ENCODE measurements at regions not wholly inside any gene's neighbourhood (a gene's known extent, or its start where the extent isn't known, plus 50 kb on each side); places are given as distances from the start of the nearest gene placed in this dataset.

GRCh38 chr21:40901691-40902090 lies 54.7 kb upstream of the DSCAM start:
- no peaks in the 10 kb centered on the region for H3K36me3 ChIP-seq

GRCh38 chr21:40902299-40902698 lies 55.3 kb upstream of the DSCAM start:
- DNase-seq (ENCODE audit: low spot score in 2 of 2): no peak
- TF ChIP-seq, protein P1, sequence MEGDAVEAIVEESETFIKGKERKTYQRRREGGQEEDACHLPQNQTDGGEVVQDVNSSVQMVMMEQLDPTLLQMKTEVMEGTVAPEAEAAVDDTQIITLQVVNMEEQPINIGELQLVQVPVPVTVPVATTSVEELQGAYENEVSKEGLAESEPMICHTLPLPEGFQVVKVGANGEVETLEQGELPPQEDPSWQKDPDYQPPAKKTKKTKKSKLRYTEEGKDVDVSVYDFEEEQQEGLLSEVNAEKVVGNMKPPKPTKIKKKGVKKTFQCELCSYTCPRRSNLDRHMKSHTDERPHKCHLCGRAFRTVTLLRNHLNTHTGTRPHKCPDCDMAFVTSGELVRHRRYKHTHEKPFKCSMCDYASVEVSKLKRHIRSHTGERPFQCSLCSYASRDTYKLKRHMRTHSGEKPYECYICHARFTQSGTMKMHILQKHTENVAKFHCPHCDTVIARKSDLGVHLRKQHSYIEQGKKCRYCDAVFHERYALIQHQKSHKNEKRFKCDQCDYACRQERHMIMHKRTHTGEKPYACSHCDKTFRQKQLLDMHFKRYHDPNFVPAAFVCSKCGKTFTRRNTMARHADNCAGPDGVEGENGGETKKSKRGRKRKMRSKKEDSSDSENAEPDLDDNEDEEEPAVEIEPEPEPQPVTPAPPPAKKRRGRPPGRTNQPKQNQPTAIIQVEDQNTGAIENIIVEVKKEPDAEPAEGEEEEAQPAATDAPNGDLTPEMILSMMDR (IDR thresholded peaks at IDR 0.05): no peak
- Histone ChIP-seq H3K36me3 (no peaks in the 10 kb centered on the region), H3K4me1 (no peaks in the 10 kb centered on the region), H3K9me3 (no peaks in the 10 kb centered on the region), H3K27me3 (no peaks in the 10 kb centered on the region), H3K27ac (no peak overlapping the region), H3K4me3 (no peak overlapping the region)
- WGBS: 49% methylated on average over 3 of the region's 3 CpGs

More at GRCh38 chr21:40901691-40902090, 54.7 kb upstream of the DSCAM start:
- WGBS: 43% methylated on average over 4 of the region's 4 CpGs
- no peak for DNase-seq (ENCODE audit: low spot score in 2 of 2)
- no peaks in the 10 kb centered on the region for H3K27me3 ChIP-seq
- H3K4me1 ChIP-seq: no peaks in the 10 kb centered on the region
- no peak overlapping the region for H3K27ac ChIP-seq
- no peaks in the 10 kb centered on the region for H3K9me3 ChIP-seq
- TF ChIP-seq EP300 (IDR thresholded peaks at IDR 0.05) (no peak), POLR2A (IDR thresholded peaks at IDR 0.05) (no peak), POLR2AphosphoS5 (IDR thresholded peaks at IDR 0.05) (no peak)
- TF ChIP-seq, protein P1 (IDR thresholded peaks at IDR 0.05): no peak
- H3K4me3 ChIP-seq: no peak overlapping the region

DNA sequence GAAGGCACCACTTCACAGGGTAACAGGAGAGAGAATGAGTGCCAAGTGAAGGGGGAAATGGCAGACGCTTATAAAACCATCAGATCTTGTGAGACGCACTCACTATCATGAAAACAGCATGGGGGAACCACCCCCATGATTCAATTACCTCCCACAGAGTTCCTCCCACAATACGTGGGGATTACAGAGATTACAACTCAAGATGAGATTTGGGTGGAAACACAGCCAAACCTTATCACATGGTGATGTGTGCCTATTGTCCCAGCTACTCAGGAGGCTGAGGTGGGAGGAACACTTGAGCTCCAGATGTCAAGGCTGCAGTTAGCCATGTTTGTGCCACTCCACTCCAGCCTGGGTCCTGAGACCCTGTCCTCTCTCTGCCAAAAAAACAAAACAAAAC lies 56.0 kb upstream of the DSCAM start:
- 68% methylated on average over 3 of the region's 3 CpGs for WGBS

DNA sequence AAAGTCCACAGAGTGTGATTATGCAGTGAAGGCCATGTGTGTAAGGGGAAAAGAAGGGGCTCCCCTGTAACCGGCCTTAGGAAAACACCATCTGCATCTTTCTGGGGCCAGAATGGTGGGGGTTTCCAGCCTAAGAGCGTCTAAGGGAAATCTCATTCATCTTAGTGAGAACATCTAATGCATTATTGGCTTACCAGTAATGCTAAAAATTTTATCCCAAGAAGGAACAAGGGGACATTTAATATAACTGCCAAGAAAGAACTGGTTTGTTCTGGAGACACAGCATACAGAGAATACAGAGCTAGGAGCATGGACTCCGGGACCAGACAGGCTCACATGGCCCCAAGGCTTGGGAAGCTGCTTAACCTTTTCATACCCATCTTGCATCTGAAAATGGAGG lies 58.3 kb upstream of the DSCAM start:
- no peak for DNase-seq (ENCODE audit: low spot score in 2 of 2)
- 50% methylated on average over 3 of the region's 3 CpGs for WGBS
- Histone ChIP-seq H3K4me3 (no peak overlapping the region), H3K27ac (no peak overlapping the region), H3K36me3 (no peaks in the 10 kb centered on the region), H3K4me1 (no peaks in the 10 kb centered on the region), H3K27me3 (peaks cover 3% of the 10 kb centered on the region), H3K9me3 (no peaks in the 10 kb centered on the region)
- TF ChIP-seq POLR2AphosphoS5 (IDR thresholded peaks at IDR 0.05) (no peak), POLR2A (IDR thresholded peaks at IDR 0.05) (no peak), EP300 (IDR thresholded peaks at IDR 0.05) (no peak)
- TF ChIP-seq, protein P1 (IDR thresholded peaks at IDR 0.05): no peak

More for the DNA sequence above, 56.0 kb upstream of the DSCAM start:
- Histone ChIP-seq H3K36me3 (no peaks in the 10 kb centered on the region), H3K27ac (no peak overlapping the region), H3K9me3 (no peaks in the 10 kb centered on the region), H3K4me3 (no peak overlapping the region), H3K4me1 (no peaks in the 10 kb centered on the region), H3K27me3 (no peaks in the 10 kb centered on the region)
- DNase-seq (ENCODE audit: low spot score in 2 of 2): no peak
- TF ChIP-seq POLR2AphosphoS5 (IDR thresholded peaks at IDR 0.05) (no peak), EP300 (IDR thresholded peaks at IDR 0.05) (no peak), POLR2A (IDR thresholded peaks at IDR 0.05) (no peak)
- TF ChIP-seq, protein P1 (IDR thresholded peaks at IDR 0.05): no peak

DNA sequence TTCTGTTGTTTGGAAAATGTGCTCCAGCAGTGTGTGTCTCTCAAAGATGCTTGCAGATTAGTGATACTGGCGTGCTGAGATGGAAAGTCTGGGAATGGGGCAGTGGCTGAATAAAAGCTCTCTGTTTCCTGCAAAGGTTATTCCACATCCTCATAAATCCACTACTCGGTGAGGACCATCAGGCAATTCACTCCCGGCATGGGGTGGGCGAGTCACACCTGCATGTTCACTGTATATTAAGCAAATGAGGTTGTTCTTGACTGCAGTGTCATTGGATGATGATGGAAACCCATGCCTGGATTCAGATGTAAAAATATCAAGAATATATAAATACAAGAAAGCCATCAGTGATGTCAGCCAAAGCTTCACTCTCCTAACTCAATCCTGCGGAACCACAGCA lies 65.4 kb upstream of the DSCAM start:
- WGBS: 94% methylated on average over 5 of the region's 5 CpGs
- Histone ChIP-seq H3K4me1 (no peaks in the 10 kb centered on the region), H3K9me3 (peaks cover 5% of the 10 kb centered on the region), H3K27ac (no peak overlapping the region), H3K27me3 (peaks cover 3% of the 10 kb centered on the region), H3K36me3 (no peaks in the 10 kb centered on the region), H3K4me3 (no peak overlapping the region)
- no peak for TF ChIP-seq EP300 (IDR thresholded peaks at IDR 0.05)
- no peak for TF ChIP-seq POLR2A (IDR thresholded peaks at IDR 0.05)
- TF ChIP-seq, protein P1 (IDR thresholded peaks at IDR 0.05): no peak
- TF ChIP-seq POLR2AphosphoS5 (IDR thresholded peaks at IDR 0.05): no peak
- DNase-seq (ENCODE audit: low spot score in 2 of 2): no peak
